Stimulated activated CD4-positive, alpha-beta T cell treated with anti-CD3 and anti-CD28 coated beads, Interleukin-12 subunit alpha, Interleukin-12 subunit beta, amount 100 ng/mL, for 24 hours (primary cell): ENCODE measurements at regions not wholly inside any gene's neighbourhood (a gene's known extent, or its start where the extent isn't known, plus 50 kb on each side); places are given as distances from the start of the nearest gene placed in this dataset.

Experiments
- DNase-seq, 2 experiments: peaks; one replicate each; pipeline ENCODE4 v3.0.0-alpha.2; 2020; ENCODE audit warnings: low read depth in 2 of 2

DNA sequence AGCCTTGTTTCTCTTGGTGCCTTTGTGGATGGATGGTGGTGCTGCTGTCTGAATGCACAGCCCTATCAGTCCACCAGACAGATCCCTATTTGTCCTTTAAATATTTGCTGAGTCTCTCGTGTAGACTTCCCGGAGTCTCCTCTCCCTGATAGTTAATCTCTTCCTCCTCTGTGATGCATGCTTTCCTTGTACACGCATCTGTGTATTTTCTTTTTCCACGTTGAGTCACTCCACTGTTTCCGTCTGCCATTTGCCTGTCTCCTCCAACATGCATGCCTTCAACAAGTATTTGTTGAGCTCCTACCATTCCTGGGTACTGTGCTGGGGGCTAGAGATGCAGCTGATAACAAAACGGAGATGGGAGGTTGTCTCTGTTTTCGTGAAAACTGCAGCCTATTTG lies 282.6 kb downstream of the HAPSTR1 start:
- no peak for DNase-seq

DNA sequence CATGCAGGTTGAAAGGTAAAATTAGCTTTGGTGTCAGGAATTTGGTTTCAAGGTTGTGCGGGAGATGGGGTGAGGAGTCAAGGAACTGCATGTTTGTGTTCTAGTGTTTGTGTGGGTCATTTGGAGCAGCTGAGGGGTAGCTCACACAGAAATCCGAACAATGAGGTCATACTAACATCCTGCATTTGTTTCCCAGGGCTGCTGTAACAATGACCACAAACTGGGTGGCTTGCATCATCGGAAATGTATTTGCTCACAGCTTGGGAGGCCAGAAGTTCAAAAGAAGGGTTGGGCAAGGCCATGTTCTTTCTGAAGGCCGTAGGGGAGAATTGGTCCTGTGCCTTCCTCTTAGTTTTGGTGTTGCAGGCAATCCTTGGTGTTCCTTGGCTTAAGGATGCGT lies 287.4 kb downstream of the HAPSTR1 start:
- DNase-seq: no peak

DNA sequence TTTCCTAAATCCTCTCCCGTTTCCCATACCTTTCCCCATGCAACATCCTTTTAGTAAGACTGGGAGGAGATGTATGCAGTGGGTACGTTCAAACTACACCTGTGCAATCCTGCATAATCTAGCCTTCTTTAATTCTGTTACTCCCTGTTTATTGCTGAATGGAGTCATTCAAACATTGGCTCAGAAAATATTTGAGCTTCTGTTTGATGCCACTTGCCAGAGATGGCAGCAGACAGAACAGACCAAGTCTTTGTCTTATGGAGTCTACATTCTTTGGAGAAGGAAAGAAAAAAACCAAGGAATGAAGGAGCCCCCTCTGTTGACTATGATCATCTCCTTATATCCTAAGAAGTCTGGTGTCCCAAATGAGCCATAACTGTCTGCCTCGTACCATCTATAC lies 288.8 kb downstream of the HAPSTR1 start:
- no peak for DNase-seq

DNA sequence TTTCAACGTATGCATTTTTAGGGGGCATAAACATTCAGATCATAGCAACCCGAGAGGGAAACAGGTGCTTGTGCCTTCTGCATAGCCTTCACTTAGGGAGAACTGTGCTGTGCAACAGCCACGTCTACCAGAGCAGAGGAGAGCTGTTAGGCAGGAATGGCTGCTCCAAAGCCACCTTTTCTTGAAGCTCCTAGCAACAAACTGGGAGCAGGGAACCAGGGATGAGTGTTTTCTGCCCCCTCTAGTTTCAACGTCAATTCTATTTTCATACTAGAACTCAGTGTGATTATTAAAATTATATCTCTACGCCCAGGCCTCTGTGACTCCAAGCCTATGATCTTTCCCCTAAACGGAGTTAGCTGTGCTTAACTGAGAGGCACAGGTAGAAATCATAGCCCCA lies 290.0 kb downstream of the HAPSTR1 start:
- no peak for DNase-seq

DNA sequence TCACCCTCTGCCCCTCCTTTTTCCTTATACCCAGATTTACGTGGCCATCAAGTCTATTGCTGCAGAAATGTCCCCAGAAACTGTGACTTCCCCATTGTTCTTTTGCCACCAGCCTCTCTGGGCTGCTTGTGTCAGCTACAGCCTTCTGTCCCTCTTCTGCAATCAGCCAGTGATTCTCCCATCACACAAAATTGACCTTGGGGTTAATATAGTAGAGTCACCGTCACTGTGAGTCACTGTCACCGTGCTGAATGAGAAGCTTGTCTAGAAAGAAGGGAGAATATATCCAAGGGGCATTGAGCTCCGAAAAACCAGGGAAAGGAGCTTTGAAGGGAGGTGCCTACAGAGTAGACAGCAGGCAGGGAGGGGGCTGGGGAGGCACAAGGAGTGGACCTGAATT lies 290.5 kb downstream of the HAPSTR1 start:
- DNase-seq: no peak

DNA sequence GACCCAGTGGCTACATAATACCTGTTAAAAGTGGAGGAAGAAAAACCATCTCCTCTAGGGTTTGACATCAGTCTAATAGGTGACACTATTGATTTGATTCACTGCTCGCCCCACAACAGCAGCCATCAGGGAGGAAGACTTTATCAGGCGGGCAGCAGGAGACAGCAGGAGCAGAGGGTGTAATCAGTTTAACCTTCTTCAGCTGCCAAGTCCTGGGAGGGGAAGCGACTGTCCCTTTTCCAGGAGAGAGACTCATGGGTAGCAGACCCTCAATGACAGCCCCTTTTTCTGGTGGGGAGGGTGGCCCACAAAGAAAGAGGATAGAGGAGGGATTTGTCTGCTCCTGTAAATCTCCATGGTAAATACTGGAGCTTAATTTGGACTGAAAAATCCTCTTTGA lies 291.8 kb downstream of the HAPSTR1 start:
- no peak for DNase-seq

DNA sequence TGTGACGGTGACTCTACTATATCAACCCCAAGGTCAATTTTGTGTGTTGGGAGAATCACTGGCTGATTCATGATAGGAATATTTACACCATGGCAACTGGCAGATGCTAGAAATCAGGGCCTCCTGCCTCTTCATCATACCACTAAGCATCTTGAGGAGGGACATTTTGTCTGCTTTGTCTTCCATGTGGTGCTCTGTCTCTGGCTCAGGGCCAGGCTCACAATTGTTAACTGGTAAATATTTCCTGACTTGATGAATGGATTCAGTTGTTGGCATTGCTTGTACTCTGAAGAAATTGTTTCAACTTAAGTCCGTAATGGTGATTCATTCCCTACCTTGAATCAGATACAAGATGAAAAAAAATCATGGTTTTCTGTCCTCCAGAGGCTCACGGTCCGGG lies 292.7 kb downstream of the HAPSTR1 start:
- no peak for DNase-seq

DNA sequence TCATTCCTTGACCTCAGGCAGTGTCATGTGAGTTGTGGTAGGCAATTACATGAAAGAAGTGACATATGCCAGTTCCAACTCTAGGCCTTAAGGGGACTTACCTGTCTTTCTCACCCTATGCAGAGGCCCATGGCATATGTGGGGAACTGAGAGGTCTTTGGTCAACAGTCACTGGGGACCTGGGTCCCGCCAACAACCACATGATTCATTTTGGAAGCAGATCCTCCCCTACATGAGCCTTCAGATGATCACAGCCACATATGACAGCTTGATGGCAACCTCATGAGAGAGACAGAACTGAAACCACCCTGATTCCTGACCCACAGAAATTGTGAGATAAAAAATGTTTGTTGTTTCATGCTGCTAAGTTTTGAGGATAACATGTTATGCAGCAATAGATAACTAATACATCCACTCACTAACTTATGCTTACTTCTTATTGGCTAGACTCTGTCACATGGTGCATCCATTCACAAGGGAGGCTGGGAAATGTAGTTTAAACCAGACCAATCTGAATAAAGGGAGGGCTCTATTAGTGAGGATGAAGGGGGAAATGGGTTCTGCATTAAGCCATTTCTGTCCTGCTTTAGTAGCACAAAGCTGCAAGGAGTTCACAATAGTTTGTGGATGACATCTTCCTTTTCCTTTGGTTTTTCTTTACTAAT lies 298.2 kb downstream of the HAPSTR1 start:
- DNase-seq: no peak

DNA sequence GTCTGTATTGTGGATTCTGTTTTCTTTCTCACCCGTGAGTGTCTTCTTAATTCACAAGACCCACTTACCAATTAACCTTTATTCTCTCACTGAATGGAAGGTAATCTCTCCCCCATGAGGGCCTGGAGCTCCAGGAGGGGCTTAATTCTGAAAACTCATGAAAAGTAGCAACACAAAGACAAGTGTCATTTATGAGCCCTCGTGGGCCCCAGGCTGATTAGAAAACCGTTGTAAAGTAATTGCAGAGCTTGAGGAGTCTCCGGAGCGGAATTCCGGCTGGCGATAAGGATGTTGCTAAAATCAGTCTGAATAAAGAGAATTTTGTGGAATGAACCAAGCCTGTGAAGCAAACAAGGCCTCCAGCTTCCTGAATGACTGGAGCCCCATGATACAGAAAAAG lies 301.5 kb downstream of the HAPSTR1 start:
- DNase-seq: no peak

DNA sequence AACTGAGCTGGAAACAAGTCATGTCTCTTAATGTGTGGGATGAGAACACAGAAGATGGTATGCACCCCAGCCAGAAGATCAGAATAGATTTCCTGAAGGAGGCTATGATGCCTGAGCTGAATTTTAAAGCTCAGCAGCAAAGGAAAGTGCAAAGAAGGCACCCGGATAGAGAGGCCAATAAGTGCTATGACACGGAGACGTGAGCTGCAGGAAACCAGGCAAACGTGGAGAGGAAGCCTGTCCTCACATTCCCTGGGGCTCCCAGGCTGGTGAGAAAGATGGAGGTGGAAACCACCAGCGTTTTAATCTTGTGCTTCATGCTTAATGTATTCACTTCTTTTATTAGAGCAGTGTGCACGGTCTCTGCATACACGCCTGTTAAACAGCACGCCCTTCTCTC lies 302.1 kb downstream of the HAPSTR1 start:
- DNase-seq: no peak

DNA sequence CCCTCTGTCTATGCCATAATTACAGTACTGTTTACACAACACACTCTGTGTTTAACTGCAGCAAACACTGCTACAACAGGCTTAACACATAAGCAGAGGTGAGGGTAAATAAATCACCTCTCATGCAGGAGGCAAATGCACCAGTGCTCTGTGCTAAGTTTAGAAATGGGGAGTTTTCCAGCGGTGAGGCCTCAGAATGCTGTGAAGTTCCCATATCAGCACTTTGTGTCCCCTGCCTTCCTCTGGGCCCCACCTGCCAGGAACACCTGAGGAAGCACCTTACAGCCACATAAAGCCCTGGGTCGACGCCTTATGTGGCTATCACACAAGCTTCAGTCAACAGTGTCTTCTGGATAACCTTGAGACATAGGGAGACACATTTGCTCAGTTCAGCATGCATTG lies 304.5 kb downstream of the HAPSTR1 start:
- no peak for DNase-seq

DNA sequence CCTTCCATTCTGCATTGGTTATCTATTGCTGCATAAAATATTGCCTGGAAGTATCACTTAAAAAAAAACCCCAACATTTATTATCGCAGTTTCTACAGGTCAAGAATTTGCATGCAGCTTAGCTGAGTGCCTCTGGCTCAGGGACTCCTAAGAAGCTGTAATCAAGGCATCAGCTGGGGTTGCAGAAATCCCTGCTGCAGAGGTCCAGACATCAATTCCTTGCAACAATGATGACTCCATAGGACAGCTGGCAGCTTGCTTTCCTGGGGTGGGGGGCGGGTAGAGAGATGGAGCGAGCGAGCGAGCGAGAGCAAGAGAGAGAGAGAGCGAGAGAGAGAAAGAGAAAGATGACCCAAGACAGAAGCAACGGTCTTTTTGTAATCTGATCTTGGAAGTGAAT lies 308.1 kb downstream of the HAPSTR1 start:
- no peak for DNase-seq

DNA sequence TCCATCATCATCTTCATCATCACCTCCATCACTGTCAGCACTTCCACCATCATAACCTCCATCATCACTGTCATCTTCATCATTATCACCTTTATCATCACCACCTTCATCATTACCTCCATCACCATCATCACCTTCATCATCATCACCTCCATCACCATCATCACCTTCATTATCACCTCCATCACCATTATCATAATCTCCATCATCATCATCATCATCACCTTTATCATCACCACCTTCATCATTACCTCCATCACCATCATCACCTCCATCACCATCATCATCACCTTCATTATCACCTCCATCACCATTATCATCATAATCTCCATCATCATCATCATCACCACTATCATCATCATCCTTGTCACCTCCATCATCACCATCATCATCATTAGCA lies 309.7 kb downstream of the HAPSTR1 start:
- DNase-seq: no peak

DNA sequence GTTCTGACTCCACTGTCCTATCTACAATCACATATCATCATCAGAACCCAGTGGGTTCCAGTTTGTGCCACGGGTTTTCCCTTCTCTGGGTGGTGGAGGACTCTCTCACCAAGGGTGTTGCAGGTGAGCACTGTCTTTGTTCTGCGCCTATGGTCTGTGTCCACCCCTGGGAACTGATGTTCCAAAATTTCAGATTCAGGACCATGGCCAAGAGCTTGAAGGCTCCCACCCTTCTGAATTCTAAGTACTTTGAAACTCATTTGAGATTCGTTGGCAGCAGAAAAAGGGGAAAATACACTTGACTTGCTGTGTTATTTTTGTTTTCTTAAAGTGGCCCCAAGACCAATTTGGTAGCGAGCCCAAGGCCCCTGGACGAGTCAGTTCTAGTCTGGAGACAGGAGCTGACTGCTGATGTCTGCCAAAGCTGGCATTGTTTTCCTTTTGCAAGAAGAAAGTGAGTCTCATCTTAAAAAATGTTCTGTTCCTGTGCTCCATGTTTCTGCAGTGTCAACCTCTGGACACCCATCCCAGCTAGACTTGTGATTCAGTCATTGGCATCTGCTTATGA lies 310.9 kb downstream of the HAPSTR1 start:
- DNase-seq: no peak

DNA sequence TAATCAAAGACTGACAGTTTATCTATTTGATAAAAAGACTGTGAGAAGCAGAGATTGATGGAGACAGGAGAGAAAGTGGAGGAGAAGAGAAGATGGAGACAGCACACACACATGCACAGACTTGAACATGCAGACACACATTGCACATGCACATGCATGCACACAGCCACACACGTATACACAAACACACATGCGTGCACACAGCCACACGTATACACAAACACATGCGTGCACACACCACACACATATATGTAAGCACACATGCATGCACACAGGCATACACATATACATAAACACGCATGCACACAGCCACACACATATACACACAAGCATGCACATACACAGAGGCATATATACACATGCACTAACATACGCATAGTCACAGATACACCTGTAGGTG lies 313.4 kb downstream of the HAPSTR1 start:
- DNase-seq: no peak

DNA sequence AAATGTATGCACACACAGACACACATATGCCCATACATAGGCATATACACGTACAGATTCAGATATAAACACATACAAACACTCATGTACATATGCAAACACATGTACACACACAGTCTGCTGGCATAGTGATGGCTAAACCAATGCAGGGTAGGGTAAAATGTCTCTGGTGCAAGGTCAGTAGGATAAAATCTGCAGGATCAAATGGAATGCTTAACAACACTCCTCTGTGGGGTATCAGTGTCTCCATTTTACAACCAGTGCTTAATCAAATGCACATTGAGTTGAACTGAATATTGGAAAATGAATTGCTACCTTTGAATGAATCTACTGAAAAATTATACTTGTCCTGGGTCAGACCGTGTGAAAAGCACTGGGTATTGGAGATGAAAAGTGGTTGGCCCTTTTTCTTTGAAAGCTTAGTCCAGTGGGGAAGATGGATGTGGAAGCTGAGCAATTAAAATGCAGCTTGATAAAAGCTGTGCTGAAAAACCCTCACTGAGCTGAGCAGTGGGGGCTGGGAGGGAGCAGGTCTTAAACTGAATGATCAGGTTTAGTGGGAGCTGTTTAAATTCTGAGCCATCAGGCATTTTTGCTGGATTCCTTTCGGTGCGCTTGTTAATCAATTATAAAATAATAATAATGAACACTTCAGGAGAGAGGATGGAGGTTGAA lies 314.7 kb downstream of the HAPSTR1 start:
- DNase-seq: no peak

DNA sequence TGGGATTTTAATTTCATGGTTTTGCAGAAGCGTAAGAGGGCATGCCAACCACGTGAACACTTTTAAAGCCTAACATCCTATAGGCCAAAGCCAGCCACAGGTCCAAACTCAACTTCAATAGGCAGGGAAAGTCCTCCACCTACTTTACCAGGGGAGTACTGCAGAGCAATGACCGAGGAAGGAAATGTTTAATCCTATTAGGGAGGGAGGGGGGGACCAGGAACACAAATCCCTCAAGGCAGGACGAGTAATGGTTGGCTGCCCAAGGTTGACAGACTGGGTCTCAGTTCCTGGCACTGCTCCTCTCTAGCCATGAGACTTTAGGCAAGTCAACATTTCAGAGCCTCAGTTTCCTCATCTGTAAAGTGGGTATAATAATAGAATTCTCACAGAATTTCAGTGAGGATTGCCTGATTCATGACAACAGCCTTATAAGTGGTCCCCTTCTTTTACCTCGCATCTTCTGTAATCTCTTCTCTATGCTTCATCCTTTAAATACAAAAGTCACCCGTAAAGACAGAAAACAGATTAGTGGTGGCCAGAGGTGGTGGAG lies 315.8 kb downstream of the HAPSTR1 start:
- DNase-seq: no peak

DNA sequence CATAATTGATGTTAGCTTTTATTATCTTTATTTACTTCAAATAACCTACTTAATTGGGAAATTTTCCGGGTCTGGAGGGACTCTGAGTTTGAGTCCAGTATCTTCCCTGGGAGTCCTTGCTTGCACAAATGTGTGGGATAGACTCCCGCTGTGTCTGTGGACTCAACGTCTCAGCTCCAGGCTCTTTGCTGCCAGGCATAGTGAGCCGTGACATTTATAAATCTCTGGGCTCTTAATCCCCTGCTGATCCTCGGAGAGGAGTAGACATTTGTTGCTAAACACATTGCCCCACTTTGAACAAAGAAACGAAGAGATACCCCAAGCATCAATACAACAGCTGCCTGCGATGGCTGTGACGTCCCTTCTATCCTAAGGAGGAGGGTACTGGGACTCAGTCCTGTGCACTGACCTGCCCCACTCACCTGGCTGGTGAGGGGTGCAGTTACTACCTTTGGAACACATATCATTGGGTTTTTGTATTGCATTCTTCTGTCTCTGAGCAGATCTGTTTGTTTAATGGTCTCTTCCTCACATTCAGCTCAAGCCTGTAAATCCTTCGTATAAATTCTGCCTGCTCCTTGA lies 316.9 kb downstream of the HAPSTR1 start:
- no peak for DNase-seq

DNA sequence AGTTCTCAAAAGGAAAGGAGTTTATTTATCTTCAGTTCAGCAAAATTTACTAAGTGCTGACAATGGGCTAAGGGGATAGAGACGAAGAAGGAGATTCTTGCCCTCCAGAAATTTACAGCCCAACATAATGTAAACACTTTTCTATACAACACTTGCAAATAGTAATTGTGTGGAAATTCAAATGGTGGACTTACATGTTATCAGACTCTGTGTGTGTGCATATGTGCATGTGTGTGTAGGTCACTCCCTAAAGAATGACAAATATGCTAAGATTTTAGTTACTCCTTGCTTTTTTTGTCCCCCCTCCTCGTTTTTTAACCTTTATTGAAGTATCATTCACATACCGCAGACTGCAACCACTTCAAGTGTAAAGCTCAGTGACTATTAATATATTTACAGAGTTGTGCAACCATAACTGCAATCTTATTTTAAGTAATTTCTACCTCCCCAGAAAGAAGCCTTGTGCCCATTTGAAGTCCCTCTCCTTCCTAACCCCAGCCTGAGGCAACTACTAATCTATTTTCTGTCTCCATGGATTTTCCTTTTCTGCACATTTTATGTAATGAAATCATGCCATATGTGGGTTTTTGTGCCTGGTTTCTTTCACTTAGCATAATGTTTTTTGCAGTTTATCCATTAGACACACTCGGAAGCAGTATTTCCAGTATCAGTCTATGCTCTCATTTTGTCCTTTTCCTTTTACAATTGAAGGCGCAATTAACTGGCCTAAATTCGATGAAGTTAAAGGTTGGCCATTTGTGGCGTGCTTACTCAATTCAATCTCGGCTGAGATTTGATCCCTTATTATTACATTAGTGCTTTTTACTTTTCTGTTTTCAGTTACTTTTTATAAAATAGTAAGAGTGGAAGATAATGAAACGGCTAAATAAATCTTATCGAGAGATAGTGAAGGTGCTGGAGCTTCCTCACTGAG lies 318.4 kb downstream of the HAPSTR1 start:
- DNase-seq: no peak

DNA sequence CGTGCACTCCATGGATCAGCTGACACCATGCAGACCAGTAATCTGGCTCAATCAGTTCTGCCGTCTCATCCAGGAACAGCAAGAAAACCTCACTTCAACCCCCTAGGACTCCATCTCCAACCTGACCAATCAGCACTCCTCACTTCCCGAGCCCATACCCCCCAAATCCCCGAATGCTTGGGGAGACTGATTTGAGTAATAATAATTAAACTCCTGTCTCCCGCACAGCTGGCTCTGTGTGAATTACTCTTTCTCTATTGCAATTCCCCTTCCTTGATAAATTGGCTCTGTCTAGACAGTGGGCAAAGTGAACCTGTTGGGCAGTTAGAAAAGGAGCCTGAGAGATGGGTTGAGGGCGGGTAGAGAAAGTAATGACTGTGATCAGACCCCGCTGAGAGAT lies 320.0 kb downstream of the HAPSTR1 start:
- DNase-seq: no peak

DNA sequence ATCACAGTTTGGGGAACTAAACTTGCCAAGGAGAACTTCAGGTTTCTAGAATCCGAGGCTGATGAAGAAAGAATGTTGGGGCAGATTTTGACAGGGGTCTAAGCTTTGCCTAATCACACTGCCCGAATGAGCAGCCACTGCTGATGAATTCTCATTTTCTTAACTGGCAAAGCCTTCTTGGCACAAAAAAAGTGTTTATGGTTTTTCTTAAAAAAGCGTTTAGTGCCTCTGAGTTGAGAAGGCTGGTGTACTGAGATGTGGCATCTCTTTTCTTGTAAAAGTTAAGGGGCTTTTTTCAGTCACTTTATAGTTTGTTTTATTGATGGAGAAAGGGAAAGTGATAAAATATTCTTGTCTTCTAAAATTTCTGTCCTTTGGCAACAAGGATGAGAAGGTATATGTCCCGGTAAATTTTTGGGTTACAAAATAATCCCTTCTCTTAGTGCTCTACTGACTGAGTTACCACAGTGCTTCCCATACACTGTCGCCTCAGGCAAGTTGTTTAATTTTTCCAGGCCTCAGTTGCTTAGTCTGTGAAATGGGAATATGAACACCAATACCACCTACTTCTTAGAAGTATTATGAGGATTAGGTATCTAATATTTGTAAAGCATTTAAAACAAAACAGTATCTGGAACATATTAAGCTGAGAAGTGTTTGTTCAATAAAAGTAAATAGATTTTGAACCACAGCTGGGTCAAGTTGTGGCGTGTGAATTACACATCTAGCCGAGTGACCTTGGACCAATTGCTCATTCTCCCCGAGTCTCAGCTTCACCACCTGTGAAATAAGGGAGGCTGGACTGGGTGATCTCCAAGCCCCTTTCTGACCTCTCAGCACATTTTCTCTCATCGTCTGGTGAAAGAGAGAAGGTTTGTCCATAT lies 320.8 kb downstream of the HAPSTR1 start:
- DNase-seq: no peak
